GM19023 (cell line): ENCODE measurements at regions not wholly inside any gene's neighbourhood (a gene's known extent, or its start where the extent isn't known, plus 50 kb on each side); places are given as distances from the start of the nearest gene placed in this dataset.
A peak's percentile ranks its signal among the peaks of the same experiment; 100 is the strongest.
"Not testable (repeated sequence)": the region's sequence is repeated elsewhere in the genome, so short reads cannot be mapped to it uniquely, and the experiment has no call there.

Source experiments
- ATAC-seq: cut with Tn5 transposase; IDR thresholded peaks from one replicate; pipeline ENCODE4 v1.9.1; 2021; ENCODE audit warnings: mild to moderate bottlenecking, moderate library complexity; ENCODE audit not compliant: unreplicated experiment

- ATAC-seq = not testable (repeated sequence)
Observed at GRCh38 chr5:91285062-91285461, 98.1 kb downstream of the ARRDC3 start.

- no peak for ATAC-seq
Observed at GRCh38 chr5:91283899-91284298, 99.2 kb downstream of the ARRDC3 start.

- ATAC-seq = no peak
Observed at GRCh38 chr5:91283326-91283725, 99.8 kb downstream of the ARRDC3 start.

GRCh38 chr5:91282210-91282609 lies 100.9 kb downstream of the ARRDC3 start:
- no peak for ATAC-seq

- no peak for ATAC-seq
Observed at GRCh38 chr5:91281401-91281800, 101.7 kb downstream of the ARRDC3 start.

GRCh38 chr5:91280362-91281269 lies 102.5 kb downstream of the ARRDC3 start:
- peak; percentile 95 for ATAC-seq

- no peak for ATAC-seq
Observed at GRCh38 chr5:91277840-91278239, 105.3 kb downstream of the ARRDC3 start.

GRCh38 chr5:91277093-91277626 lies 106.0 kb downstream of the ARRDC3 start:
- ATAC-seq = no peak

GRCh38 chr5:91272858-91273257 lies 110.3 kb downstream of the ARRDC3 start:
- peak; percentile 85 for ATAC-seq

GRCh38 chr5:91271999-91272398 lies 111.1 kb downstream of the ARRDC3 start:
- peak; percentile 50 for ATAC-seq

GRCh38 chr5:91269198-91269597 lies 113.9 kb downstream of the ARRDC3 start:
- no peak for ATAC-seq

- ATAC-seq = no peak
Observed at GRCh38 chr5:91266184-91266705, 116.9 kb downstream of the ARRDC3 start.

GRCh38 chr5:91264311-91265051 lies 118.6 kb downstream of the ARRDC3 start:
- no peak for ATAC-seq

GRCh38 chr5:91263898-91264297 lies 119.2 kb downstream of the ARRDC3 start:
- no peak for ATAC-seq

GRCh38 chr5:91257301-91257700 lies 125.8 kb downstream of the ARRDC3 start:
- no peak for ATAC-seq

- no peak for ATAC-seq
Observed at GRCh38 chr5:91256142-91256524, 127.0 kb downstream of the ARRDC3 start.

GRCh38 chr5:91255396-91256141 lies 127.5 kb downstream of the ARRDC3 start:
- no peak for ATAC-seq

- ATAC-seq = no peak
Observed at GRCh38 chr5:91252916-91253315, 130.2 kb downstream of the ARRDC3 start.

- no peak for ATAC-seq
Observed at GRCh38 chr5:91245871-91246270, 137.2 kb downstream of the ARRDC3 start.

GRCh38 chr5:91245074-91245452 lies 138.1 kb downstream of the ARRDC3 start:
- ATAC-seq = no peak
